HepG2 (cell line): ENCODE measurements at regions not wholly inside any gene's neighbourhood (a gene's known extent, or its start where the extent isn't known, plus 50 kb on each side); places are given as distances from the start of the nearest gene placed in this dataset.

ENCODE experiments used
- BCL3 ChIP-seq: sonication (generic); formaldehyde crosslinking; IDR thresholded peaks from 2 replicates; pipeline ENCODE4 v1.5.1; 2020; ENCODE audit warnings: mild to moderate bottlenecking, missing genetic modification reagents, moderate library complexity
- FOXK1 ChIP-seq: sonication (generic); formaldehyde crosslinking; IDR thresholded peaks from 2 replicates; pipeline ENCODE4 v1.4.0; 2020; ENCODE audit warnings: low read depth, missing genetic modification reagents, borderline replicate concordance
- MATR3 ChIP-seq: sonication (generic); formaldehyde crosslinking; IDR thresholded peaks from 2 replicates; pipeline ENCODE4 v1.4.0; 2020; ENCODE audit warnings: missing genetic modification reagents
- MEF2D ChIP-seq: sonication (generic); formaldehyde crosslinking; IDR thresholded peaks from 2 replicates; pipeline ENCODE4 v1.5.1; 2020; ENCODE audit warnings: mild to moderate bottlenecking, missing genetic modification reagents
- NCOR1 ChIP-seq: fragments of 200-600 bp; sonication (generic); IDR thresholded peaks from 2 replicates; pipeline ENCODE4 v1.7.0; 2017; ENCODE audit warnings: antibody characterized with exemption, low read length, borderline replicate concordance
- RBFOX2 ChIP-seq: fragments of 200-400 bp; formaldehyde crosslinking; IDR thresholded peaks from 2 replicates; pipeline ENCODE4 v1.6.1; 2017; ENCODE audit warnings: low read depth, mild to moderate bottlenecking, low read length
- ZBTB40 ChIP-seq, 2 experiments: fragments of 450-650 bp in 1 of 2; sonication (generic) in 1 of 2; formaldehyde crosslinking in 1 of 2; IDR thresholded peaks; 2 replicates each; pipeline versions ENCODE4 v1.6.1 to v1.8.0; 2016 to 2022; ENCODE audit warnings: antibody characterized with exemption in 1 of 2, mild to moderate bottlenecking in 1 of 2, missing genetic modification reagents in 1 of 2
- ZFY ChIP-seq: sonication (generic); formaldehyde crosslinking; IDR thresholded peaks from 2 replicates; pipeline ENCODE4 v1.4.0; 2020; ENCODE audit warnings: missing genetic modification reagents
- ZNF124 ChIP-seq: sonication (generic); formaldehyde crosslinking; IDR thresholded peaks from 2 replicates; pipeline ENCODE4 v1.4.0; 2020; ENCODE audit warnings: missing genetic modification reagents
- ZNF260 ChIP-seq: sonication (generic); formaldehyde crosslinking; IDR thresholded peaks from 2 replicates; pipeline ENCODE4 v1.4.0; 2020; ENCODE audit warnings: missing genetic modification reagents, low read depth, mild to moderate bottlenecking, borderline replicate concordance
- ZNF512B ChIP-seq: sonication (generic); formaldehyde crosslinking; IDR thresholded peaks from 2 replicates; pipeline ENCODE4 v1.5.1; 2020; ENCODE audit warnings: missing genetic modification reagents, mild to moderate bottlenecking, borderline replicate concordance
- ZSCAN31 ChIP-seq: sonication (generic); formaldehyde crosslinking; IDR thresholded peaks from 2 replicates; pipeline ENCODE4 v1.5.0; 2020; ENCODE audit warnings: low read depth, mild to moderate bottlenecking, missing genetic modification reagents
- TF ChIP-seq, protein P1 (sequence below): sonication (generic); formaldehyde crosslinking; IDR thresholded peaks from 2 replicates; pipeline ENCODE4 v1.4.0; 2020; ENCODE audit warnings: low read depth, mild to moderate bottlenecking, missing genetic modification reagents

DNA sequence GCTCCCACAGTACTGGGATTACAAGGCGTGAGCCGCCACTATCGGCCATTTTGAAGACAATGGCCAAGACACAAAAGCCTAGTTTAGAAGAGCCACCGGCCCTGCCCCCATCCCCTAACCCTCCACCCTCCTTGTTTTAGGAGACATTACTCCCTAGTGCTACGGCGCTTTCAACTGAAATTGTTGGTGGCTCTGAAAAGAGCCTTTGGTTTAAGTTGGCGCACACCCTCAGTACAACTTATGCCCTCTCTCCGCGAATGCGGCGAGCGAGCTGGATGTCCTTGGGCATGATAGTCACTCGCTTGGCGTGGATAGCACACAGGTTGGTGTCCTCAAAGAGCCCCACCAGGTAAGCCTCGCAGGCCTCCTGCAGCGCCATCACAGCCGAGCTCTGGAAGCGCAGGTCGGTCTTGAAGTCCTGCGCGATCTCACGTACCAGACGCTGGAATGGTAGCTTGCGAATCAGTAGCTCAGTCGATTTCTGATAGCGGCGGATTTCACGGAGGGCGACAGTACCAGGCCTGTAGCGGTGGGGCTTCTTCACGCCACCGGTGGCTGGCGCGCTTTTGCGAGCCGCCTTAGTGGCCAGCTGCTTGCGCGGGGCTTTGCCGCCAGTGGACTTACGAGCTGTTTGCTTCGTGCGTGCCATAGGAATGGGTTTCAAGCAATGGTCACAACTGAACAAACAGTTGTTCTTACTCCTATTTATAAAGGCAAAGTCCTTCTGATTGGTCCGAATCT, 114.9 kb upstream of the BTN3A2 start (continued):
- no peak for TF ChIP-seq ZBTB40 (IDR thresholded peaks at IDR 0.05)
- TF ChIP-seq ZBTB40 (CRISPR knock-in tag; IDR thresholded peaks at IDR 0.05) = peak; percentile 30; the same call in 1 of the 2 replicates
- peak; percentile 83 for TF ChIP-seq ZNF512B (CRISPR knock-in tag)
- TF ChIP-seq, protein P1, sequence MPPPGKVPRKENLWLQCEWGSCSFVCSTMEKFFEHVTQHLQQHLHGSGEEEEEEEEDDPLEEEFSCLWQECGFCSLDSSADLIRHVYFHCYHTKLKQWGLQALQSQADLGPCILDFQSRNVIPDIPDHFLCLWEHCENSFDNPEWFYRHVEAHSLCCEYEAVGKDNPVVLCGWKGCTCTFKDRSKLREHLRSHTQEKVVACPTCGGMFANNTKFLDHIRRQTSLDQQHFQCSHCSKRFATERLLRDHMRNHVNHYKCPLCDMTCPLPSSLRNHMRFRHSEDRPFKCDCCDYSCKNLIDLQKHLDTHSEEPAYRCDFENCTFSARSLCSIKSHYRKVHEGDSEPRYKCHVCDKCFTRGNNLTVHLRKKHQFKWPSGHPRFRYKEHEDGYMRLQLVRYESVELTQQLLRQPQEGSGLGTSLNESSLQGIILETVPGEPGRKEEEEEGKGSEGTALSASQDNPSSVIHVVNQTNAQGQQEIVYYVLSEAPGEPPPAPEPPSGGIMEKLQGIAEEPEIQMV (CRISPR knock-in tag) = peak; percentile 64; the same call in 1 of the 2 replicates
- TF ChIP-seq MATR3 (CRISPR knock-in tag) = no peak
- 0 out of 2 replicates have a peak, but pooled peaks have one; percentile 41 for TF ChIP-seq ZNF124 (CRISPR knock-in tag)
- TF ChIP-seq FOXK1 (CRISPR knock-in tag) = no peak
- TF ChIP-seq NCOR1 = no peak
- TF ChIP-seq RBFOX2 = 0 out of 2 replicates have a peak, but pooled peaks have one; percentile 33
- TF ChIP-seq ZFY (CRISPR knock-in tag) = no peak
- peak; percentile 73; the same call in 1 of the 2 replicates for TF ChIP-seq ZSCAN31 (CRISPR knock-in tag)
- no peak for TF ChIP-seq ZNF260 (CRISPR knock-in tag)
- TF ChIP-seq BCL3 (CRISPR knock-in tag) = no peak
- 0 out of 2 replicates have a peak, but pooled peaks have one; percentile 14 for TF ChIP-seq MEF2D (CRISPR knock-in tag)
